Ishikawa (cell line): ENCODE measurements at regions not wholly inside any gene's neighbourhood (a gene's known extent, or its start where the extent isn't known, plus 50 kb on each side); places are given as distances from the start of the nearest gene placed in this dataset.

Experiments
- RAD21 ChIP-seq: IDR thresholded peaks from 2 replicates; pipeline ENCODE4 v1.6.1; 2012; ENCODE audit warnings: low read depth
- TEAD4 ChIP-seq: IDR thresholded peaks from 2 replicates; pipeline ENCODE4 v1.6.1; 2012
- YY1 ChIP-seq: IDR thresholded peaks from 2 replicates; pipeline ENCODE4 v1.6.1; 2012; ENCODE audit warnings: low read depth

DNA sequence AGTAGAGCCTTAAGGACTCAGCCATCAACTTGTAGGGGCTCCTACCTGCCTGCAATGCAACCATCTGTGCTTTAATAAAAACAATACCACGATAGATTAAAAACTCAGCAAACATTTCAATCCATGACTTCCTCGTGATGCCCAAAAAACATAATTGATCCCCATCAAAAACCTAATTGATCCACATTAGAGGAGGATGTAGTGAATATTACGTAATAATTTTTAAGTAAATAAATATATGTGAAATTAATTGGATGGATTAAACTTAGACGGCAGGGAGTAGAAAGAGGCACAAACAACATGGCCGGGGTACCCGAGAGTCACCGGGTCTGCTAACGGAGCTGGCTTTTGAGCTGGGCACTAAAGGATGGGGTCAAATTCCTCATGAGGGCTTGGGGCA lies 87.3 kb downstream of the ARL4C start:
- no peak for TF ChIP-seq TEAD4
- no peak for TF ChIP-seq YY1
- no peak for TF ChIP-seq RAD21
